ENCODE measurements at regions not wholly inside any gene's neighbourhood (a gene's known extent, or its start where the extent isn't known, plus 50 kb on each side); places are given as distances from the start of the nearest gene placed in this dataset.
"Not testable (repeated sequence)": the region's sequence is repeated elsewhere in the genome, so short reads cannot be mapped to it uniquely, and the experiment has no call there.

DNA sequence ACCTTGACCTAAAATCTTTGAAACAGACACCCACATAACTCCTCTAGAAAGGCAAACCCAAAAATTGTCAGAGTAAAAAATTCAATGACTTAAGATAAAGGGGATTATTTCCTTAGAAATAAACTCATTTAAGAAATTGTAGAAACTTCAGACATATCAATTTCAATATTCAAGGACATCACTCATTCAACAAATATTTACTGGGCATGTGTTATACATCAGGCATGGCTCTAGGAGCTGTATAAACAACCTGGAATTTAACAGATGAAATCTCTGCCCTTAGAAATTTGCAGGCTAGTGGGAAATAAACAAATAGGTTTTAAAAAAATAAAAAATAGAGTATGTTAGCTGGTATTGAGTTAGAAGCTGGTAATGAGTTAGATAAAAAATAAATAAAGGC is 84.0 kb upstream of the LSM14A start:
- H3K36me3 ChIP-seq (ENCODE audit: insufficient read depth, low read length): no peaks in the 10 kb centered on the region
- no peaks in the 10 kb centered on the region for H3K4me1 ChIP-seq (ENCODE audit: insufficient read depth, low read length)
- no peak overlapping the region for H2AFZ ChIP-seq (ENCODE audit: low read depth, low read length)
- H3K9me3 ChIP-seq (ENCODE audit: low read length): no peaks in the 10 kb centered on the region
- no peak overlapping the region for H3K4me3 ChIP-seq (ENCODE audit: low read length)
- H3K27me3 ChIP-seq (ENCODE audit: insufficient read depth, low read length): peaks cover 7% of the 10 kb centered on the region

DNA sequence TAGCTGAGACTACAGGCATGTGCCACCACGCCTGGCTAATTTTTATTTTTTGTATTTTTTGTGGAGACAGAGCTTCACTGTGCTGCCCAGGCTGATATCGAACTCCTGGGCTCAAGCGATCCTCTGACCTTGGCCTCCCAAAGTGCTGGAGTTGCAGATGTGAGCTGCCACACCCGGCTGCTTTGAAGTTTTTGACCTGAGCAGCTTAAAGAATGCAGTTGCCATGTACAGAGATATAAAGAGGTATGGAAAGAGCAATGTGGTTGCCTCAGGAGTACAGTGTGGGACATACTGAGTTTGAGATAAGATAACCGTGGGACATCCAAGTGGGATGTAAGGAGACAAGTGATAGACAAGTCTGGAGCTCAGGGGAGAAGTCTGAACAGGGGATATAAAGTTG is 82.7 kb upstream of the LSM14A start:
- H3K36me3 ChIP-seq (ENCODE audit: insufficient read depth, low read length): no peaks in the 10 kb centered on the region
- no peak overlapping the region for H3K4me3 ChIP-seq (ENCODE audit: low read length)
- no peak overlapping the region for H2AFZ ChIP-seq (ENCODE audit: low read depth, low read length)

DNA sequence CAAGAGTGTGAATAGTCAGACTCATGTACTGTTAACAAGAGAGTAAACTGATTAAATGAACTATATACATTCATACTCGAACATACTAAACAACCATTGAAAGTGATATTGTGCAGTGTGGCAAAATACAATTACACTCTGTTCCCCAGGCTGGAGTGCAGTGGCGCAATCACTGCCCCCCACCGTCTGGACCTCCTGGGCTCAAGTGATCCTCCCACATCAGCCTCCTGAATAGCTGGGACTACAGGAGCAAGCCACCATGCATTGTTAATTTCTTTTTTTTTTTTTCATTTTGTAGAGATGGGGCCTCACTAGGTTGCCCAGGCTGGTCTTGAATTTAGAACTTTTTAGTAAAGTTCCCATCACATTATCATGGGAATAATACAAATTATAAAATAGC is 77.3 kb upstream of the LSM14A start:
- no peaks in the 10 kb centered on the region for H3K9me3 ChIP-seq (ENCODE audit: low read length)

More for the DNA sequence above, 82.7 kb upstream of the LSM14A start:
- no peaks in the 10 kb centered on the region for H3K9me3 ChIP-seq (ENCODE audit: low read length)
- peaks cover 4% of the 10 kb centered on the region for H3K27me3 ChIP-seq (ENCODE audit: insufficient read depth, low read length)
- H3K4me1 ChIP-seq (ENCODE audit: insufficient read depth, low read length): no peaks in the 10 kb centered on the region

DNA sequence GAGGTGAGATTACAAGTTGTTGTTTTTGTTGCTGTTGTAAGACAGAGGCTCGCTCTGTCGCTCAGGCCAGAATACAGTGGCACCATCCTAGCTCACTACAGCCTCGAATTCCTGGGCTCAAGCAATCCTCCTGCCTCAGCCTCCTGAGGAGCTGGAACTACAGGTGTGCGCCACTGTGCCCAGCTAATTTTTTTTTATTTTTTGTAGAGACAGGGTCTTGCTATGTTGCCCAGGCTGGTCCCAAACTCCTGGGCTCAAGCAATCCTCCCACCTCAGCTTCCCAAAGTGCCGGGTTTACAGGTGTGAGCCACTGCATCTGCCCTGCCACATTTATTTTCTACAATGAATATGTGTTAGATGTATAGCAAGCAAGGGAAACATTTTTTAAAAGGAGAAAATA is 76.9 kb upstream of the LSM14A start:
- H3K9me3 ChIP-seq (ENCODE audit: low read length); H3K36me3 ChIP-seq (ENCODE audit: insufficient read depth, low read length); H3K27me3 ChIP-seq (ENCODE audit: insufficient read depth, low read length); H2AFZ ChIP-seq (ENCODE audit: low read depth, low read length); H3K4me1 ChIP-seq (ENCODE audit: insufficient read depth, low read length); H3K4me3 ChIP-seq (ENCODE audit: low read length): not testable (repeated sequence)

More for the DNA sequence above, 77.3 kb upstream of the LSM14A start:
- Histone ChIP-seq H3K4me3 (ENCODE audit: low read length) (no peak overlapping the region), H3K36me3 (ENCODE audit: insufficient read depth, low read length) (no peaks in the 10 kb centered on the region), H3K27me3 (ENCODE audit: insufficient read depth, low read length) (no peaks in the 10 kb centered on the region), H2AFZ (ENCODE audit: low read depth, low read length) (no peak overlapping the region), H3K4me1 (ENCODE audit: insufficient read depth, low read length) (peaks cover 4% of the 10 kb centered on the region)

DNA sequence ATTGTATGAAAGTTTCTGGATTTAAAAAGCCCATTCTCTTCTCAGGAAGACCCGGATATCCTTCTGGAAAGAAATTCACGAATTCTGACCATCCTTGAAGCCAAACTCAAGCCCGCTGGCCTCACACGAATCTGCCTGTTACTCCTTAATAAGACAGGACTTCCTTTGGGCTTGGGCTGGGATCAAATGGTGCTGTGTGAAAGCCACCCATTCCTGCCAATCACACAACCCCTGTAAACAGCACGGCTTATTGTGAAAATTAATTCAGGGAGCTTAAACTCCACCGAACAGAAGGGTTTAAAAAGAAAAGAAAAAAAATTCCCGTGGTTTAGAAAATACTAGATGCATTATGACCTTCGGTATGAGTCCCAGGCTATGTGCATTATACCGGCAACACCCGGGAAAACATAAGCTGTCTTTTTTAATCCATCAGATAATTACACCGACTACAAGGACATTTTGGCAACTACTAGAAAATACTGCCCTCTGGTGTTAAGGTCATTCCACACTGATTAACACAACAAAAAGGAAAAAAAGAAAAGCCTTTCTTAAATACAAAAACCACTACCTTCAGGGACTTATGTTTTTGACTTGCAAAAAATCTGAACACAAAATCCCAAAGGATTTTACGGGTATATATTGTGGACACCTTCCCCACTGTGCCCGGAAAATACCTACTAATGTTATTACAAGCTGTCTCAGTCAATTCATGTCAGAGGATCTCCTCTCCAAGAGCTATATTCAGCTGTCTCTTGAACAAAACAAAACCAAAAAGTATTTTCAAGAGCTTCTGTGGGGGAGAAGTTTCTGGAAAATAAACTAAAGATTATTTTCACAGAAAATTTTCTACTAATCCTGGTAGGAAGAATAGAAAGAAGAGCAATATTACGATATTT is 76.0 kb upstream of the LSM14A start:
- no peaks in the 10 kb centered on the region for H3K9me3 ChIP-seq (ENCODE audit: low read length)
- H2AFZ ChIP-seq (ENCODE audit: low read depth, low read length): no peak overlapping the region
- peaks cover 4% of the 10 kb centered on the region for H3K4me1 ChIP-seq (ENCODE audit: insufficient read depth, low read length)
- no peaks in the 10 kb centered on the region for H3K36me3 ChIP-seq (ENCODE audit: insufficient read depth, low read length)
- no peak overlapping the region for H3K4me3 ChIP-seq (ENCODE audit: low read length)
- no peaks in the 10 kb centered on the region for H3K27me3 ChIP-seq (ENCODE audit: insufficient read depth, low read length)

DNA sequence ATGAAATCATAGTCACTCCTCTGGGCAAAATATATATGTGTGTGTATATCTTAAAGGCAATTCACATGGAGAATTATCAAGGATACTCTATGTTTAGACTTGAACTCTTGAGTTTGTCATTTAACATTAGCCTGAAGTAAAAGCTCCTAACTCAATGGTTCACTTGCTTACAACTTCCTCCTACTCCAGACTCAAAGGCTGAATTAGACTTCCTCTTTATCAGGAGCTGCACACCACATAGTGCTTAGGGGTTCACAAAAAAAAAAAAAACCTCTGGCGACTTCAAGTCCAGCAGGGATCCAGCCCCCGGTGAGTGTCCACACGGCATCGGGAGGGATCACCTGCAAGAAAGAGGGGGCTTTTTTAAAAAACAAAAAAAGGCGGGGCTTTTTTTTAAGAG is 68.2 kb upstream of the LSM14A start:
- no peaks in the 10 kb centered on the region for H3K9me3 ChIP-seq (ENCODE audit: low read length)

DNA sequence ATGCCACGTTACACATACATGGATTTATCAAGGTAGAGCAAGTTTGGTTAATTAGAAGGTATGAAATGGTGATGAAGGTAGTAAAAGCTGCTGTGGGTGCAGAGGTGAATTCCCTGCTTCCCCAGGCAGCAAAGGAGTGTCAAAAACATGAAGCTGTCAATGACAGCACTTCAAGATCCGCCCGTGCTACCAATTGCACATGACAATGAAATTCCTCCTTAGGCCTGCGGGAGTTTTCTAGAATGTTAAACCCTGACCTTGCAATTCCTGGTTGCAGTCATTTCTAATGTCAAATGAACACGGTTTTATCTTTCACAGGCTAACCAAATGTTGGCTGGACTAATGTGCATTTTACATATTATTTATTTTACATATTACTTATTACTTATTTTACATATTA is 67.7 kb upstream of the LSM14A start:
- Histone ChIP-seq H2AFZ (ENCODE audit: low read depth, low read length) (no peak overlapping the region), H3K27me3 (ENCODE audit: insufficient read depth, low read length) (no peaks in the 10 kb centered on the region), H3K4me3 (ENCODE audit: low read length) (no peak overlapping the region), H3K9me3 (ENCODE audit: low read length) (no peaks in the 10 kb centered on the region), H3K36me3 (ENCODE audit: insufficient read depth, low read length) (no peaks in the 10 kb centered on the region), H3K4me1 (ENCODE audit: insufficient read depth, low read length) (no peaks in the 10 kb centered on the region)

More for the DNA sequence above, 68.2 kb upstream of the LSM14A start:
- Histone ChIP-seq H3K36me3 (ENCODE audit: insufficient read depth, low read length) (no peaks in the 10 kb centered on the region), H3K4me1 (ENCODE audit: insufficient read depth, low read length) (no peaks in the 10 kb centered on the region), H2AFZ (ENCODE audit: low read depth, low read length) (no peak overlapping the region), H3K4me3 (ENCODE audit: low read length) (no peak overlapping the region), H3K27me3 (ENCODE audit: insufficient read depth, low read length) (no peaks in the 10 kb centered on the region)

DNA sequence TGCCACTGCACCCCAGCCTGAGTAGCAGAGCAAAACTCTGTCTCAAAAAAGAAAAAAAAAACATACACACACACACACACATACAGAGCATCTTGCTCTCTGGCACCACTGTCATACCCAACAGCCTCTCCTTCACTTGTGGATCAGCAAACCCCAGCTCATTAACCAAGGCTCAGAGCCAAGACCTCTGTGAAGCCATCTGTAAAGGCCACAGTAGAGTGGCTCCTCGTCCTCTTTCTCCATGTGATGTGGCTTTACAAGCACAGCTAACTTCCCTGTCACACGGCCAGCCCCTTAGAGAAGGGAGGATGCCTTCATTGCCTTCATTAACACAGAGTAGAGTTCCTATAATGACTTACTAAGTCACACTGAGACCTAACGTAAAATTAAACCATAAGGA is 62.7 kb upstream of the LSM14A start:
- H2AFZ ChIP-seq (ENCODE audit: low read depth, low read length): no peak overlapping the region
- H3K4me1 ChIP-seq (ENCODE audit: insufficient read depth, low read length): no peaks in the 10 kb centered on the region
- H3K4me3 ChIP-seq (ENCODE audit: low read length): no peak overlapping the region
- no peaks in the 10 kb centered on the region for H3K36me3 ChIP-seq (ENCODE audit: insufficient read depth, low read length)
- H3K9me3 ChIP-seq (ENCODE audit: low read length): no peaks in the 10 kb centered on the region
- H3K27me3 ChIP-seq (ENCODE audit: insufficient read depth, low read length): no peaks in the 10 kb centered on the region

DNA sequence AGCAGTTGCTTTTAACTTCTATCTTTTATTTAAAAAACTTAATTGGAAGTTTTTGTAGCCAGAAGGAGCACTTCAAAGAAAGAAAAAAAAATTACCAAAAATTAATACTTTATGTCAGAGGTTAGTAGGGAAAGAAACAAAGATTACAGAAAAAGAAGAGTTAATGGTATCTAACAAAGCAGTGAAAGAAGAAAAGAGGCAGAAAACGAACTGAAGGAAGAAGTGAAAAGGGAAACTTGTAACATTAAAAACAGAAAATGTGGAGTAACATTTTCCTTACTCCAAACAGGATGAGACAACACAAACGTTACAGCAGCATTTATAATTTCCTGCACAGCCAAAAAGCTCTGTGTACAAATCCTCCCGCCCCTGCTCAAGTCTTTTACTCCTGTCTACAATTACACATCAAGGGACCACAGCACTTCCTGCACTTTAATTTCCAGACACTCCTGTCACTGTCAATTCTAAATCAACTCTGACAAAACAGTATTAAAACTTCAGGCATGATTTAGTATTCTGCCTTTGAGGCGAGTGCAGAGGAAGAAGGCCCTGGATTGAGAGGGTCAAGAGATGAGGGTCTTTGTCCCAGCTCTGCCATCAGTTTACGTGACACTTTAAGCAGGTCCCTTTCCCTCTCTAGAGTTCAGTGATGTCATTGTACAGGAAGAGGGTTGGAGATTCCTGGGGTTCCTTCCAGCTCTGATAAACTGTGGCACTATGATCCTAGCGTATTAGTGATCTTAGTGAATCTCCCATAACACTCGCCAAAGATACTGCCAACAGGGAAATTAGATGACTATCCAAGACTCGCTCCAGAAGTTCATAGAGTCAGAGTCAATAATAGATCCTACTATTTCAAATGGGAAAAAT is 53.2 kb upstream of the LSM14A start:
- Histone ChIP-seq H3K4me3 (ENCODE audit: low read length) (no peak overlapping the region), H3K9me3 (ENCODE audit: low read length) (peaks cover 1% of the 10 kb centered on the region), H3K36me3 (ENCODE audit: insufficient read depth, low read length) (no peaks in the 10 kb centered on the region), H2AFZ (ENCODE audit: low read depth, low read length) (no peak overlapping the region), H3K27me3 (ENCODE audit: insufficient read depth, low read length) (no peaks in the 10 kb centered on the region), H3K4me1 (ENCODE audit: insufficient read depth, low read length) (no peaks in the 10 kb centered on the region)

DNA sequence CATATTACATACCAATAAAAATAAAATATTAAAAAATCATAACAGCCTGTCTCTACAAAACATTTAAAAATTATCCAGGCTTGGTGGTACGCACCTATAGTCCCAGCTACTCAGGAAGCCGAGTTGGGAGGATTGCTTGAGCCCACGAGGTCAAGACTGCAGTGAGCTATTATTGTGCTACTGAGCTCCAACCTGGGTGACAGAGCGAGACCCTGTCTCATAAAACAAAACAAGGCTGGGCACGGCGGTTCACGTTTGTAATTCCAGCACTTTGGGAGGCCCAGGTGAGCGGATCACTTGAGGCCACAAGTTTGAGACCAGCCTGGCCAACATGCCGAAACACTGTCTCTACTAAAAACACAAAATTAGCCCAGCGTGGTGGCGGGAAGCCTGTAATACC is 52.2 kb upstream of the LSM14A start:
- Histone ChIP-seq H2AFZ (ENCODE audit: low read depth, low read length) (no peak overlapping the region), H3K36me3 (ENCODE audit: insufficient read depth, low read length) (no peaks in the 10 kb centered on the region), H3K4me3 (ENCODE audit: low read length) (no peak overlapping the region), H3K9me3 (ENCODE audit: low read length) (peaks cover 1% of the 10 kb centered on the region), H3K4me1 (ENCODE audit: insufficient read depth, low read length) (peaks cover 6% of the 10 kb centered on the region), H3K27me3 (ENCODE audit: insufficient read depth, low read length) (no peaks in the 10 kb centered on the region)

DNA sequence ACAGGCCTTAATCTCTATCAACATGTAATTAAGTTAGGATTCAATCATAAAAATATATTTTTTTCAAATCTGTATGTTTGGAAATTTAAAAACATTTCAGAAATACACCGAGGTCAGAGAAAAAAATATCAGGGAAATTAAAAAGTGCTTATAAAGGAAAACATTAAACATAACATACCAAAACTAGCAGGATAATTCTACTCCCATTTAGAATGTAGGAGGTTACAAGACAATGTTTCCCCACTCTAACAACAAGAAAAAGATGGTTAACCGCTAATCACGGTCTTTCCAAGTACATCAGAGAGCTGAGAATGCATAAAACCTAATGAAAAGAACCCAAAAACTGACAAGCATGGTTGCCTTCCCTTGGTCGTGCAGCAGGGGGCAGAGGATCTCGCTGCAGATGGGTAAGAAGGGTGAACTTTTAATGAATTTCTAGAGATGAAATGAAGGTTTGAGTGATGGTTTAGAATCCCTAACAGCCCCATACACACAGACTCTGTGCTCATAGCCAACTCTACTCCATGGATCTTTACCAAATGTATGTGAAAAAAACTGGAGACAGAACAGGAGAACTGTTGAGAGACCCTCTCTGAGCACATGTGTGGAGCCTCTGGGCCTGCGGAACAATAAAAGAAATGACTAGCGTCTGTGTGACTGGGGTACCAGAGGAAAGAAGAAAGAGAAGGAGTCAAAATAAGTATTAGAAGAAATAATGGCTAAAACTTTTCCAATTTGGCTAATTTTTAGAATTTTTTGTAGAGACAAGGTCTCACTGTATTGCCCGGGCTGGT is 51.3 kb upstream of the LSM14A start:
- Histone ChIP-seq H2AFZ (ENCODE audit: low read depth, low read length) (no peak overlapping the region), H3K36me3 (ENCODE audit: insufficient read depth, low read length) (no peaks in the 10 kb centered on the region), H3K9me3 (ENCODE audit: low read length) (peaks cover 1% of the 10 kb centered on the region), H3K4me1 (ENCODE audit: insufficient read depth, low read length) (peaks cover 7% of the 10 kb centered on the region), H3K27me3 (ENCODE audit: insufficient read depth, low read length) (no peaks in the 10 kb centered on the region), H3K4me3 (ENCODE audit: low read length) (no peak overlapping the region)
